ENCODE measurements at regions not wholly inside any gene's neighbourhood (a gene's known extent, or its start where the extent isn't known, plus 50 kb on each side); places are given as distances from the start of the nearest gene placed in this dataset.
"Not testable (repeated sequence)": the region's sequence is repeated elsewhere in the genome, so short reads cannot be mapped to it uniquely, and the experiment has no call there.

DNA sequence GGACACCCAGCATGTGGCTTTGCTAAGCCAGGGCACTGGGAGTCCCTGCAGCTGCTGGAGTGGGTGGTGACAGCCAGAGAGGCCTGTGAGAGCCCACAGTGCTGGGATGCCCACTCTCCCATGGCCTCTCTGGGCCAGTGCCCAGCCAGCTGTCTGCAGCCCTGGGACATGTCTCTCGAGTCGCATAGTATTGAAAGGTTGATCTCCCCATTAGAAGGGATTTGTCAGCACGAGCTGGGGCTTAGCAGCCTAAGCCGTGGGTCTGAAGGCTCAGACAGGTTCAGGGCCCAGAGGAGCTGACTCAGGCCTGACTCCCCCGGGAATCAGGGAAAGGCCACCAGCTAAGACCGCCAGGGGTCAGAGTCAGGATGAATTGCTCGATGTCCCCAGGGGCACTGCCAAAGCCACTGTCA is 53.5 kb downstream of the FOXD2 start:
- DNase-seq: no peak

DNA sequence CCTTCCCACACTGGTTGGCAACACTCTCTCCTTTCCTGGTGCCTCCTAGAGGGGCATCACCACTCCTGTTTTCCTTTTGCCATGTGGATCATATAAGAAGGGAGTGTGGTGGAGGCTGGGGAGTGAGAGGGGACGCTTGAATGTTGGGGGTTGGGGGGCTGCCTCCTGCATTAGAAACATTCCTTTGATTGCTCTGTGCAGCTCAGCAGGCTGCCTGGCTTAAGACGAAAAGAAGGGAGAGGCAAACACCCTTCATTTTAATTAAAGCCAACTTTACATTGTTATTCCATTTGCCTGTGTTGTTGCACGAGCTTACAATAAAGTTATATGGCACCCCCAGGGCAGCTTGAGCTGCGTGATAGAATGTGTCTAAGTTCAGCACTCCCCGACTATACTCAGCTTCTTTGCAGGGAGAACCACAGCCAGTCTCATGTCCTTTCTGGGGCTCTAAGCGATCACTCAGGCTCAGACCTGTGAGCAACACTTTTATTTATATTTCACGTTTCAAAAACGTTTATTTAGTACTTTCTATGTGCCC is 57.4 kb downstream of the FOXD2 start:
- no peak for DNase-seq

- DNase-seq: no peak
Observed at GRCh38 chr1:47498551-47498950, 60.7 kb downstream of the FOXD2 start.

- no peak for DNase-seq
Observed at GRCh38 chr1:47501069-47501468, 63.2 kb downstream of the FOXD2 start.

DNA sequence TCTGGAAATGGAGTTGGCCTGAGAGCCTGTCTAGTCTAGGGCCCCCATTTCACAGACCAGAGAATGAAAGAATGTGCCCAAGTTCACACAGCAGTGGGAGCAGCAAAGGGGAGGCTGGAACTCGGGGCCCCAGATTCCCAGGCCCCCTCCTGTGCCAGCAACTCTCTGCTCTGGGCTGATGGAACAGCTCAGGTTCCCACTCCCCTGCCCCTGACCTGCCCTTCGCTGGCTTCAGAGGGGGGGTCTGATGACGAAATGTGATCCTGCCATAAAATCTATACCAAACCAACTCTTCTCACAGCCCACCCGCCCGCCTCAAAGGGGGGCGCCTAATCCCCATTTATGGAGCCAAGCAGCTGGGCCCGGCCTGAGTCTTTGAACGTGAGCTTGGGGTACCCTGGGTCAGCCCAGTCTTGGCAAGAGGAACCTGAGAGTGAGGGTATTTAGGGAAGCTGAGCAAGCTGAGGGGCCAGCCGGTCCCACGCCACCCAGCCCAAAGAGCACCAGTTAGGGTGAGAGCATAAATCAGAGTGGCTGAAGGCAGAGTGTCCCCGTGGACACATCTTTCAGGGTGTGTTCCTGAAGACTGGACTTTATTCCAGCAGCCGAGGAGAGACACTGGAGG is 65.0 kb downstream of the FOXD2 start:
- no peak for DNase-seq

GRCh38 chr1:47504840-47505239 is 67.0 kb downstream of the FOXD2 start:
- not testable (repeated sequence) for DNase-seq

DNA sequence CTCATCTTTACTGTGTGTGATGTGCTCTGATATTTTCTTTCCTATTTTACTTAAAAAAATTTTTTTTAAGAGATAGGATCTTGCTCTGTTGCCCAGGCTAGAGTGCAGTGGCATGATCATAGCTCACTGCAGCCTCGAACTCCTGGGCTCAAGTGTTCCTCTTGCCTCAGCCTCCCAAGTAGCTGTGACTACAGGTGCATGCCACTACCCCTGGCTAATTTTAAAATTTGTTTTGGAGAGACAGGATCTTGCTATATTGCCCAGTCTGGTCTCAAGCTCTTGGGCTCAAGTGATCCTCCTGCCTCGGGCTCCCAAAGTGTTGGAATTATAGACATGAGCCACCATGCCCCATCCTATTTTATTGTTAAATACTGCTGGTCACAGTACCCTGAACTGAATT is 67.4 kb downstream of the FOXD2 start:
- DNase-seq: no peak

DNA sequence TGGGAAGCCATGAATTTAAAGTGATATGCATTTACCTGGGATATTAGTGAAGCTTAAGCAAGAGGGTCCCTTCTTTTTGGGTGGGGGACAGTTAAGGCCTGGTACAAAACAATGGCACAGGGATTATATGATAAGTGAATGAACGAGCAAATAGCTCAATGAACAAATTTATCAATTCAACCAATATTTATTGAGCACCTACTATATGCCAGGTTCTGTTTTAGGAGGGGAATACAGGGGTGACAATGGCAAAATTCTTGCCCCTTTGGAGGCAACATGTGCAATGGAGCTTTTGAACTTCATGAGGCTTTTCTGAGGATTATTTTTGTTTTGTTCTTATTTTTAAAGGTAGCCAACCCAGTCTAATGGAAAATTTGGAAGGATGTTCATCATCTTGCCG is 68.2 kb downstream of the FOXD2 start:
- no peak for DNase-seq

GRCh38 chr1:47507144-47507543 is 69.3 kb downstream of the FOXD2 start:
- no peak for DNase-seq

GRCh38 chr1:47507881-47508701 is 70.2 kb downstream of the FOXD2 start:
- peak; percentile 89 for DNase-seq

DNA sequence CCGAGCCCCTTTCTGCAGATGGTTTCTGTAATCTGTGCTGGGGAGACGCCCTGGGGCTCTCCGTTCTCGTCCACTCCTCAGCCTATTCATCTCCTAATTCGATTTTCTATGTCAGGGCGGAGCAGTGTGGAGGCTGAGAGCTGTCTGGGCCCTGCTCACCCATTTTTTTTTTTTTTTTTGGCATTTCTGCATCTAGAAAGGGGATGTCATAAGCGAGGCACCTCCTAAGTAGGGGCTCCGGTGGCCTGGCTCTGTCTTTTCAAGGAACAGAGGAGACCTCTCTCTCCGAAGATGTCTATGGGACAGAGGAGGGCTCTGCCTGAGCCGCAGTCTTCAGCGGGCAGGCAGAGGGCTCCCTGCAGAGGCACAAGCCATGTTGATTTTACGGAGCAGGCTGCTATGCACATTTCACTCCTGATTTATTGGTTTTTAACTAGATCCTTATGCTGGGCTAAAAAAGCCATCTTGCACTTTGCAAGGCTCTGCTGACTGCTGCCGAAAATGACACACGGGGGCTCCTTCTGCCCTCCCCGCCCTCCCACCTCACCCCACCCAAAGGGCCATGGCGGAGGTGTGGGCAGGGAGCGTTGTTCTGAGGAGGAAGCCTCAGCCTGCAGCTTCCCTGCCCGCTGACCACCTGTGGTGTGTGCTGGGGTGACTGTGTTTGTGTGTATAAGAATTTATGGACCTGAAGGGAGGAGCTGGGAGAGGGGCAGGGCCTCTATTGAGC is 71.0 kb downstream of the FOXD2 start:
- no peak for DNase-seq

GRCh38 chr1:47510282-47510811 is 72.5 kb downstream of the FOXD2 start:
- no peak for DNase-seq

DNA sequence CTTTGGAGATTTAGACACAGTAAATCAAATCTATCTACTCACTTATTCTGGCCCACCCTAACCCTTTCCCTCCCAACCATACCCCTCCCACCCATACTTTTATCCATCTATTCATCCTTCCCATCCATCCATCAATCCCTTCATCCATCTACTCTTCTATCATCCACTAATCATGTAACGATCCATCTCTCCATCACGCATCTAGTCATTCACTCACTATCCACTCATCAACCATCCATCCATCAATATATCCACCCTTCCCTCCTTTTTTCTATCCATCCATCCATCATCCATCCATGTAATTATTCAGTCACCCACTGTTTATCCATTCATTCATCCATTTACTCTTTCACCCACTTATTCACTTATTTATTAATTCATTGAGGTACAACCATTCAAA is 74.0 kb downstream of the FOXD2 start:
- DNase-seq: no peak

GRCh38 chr1:47513393-47513792 is 75.5 kb downstream of the FOXD2 start:
- DNase-seq: no peak

- no peak for DNase-seq
Observed at GRCh38 chr1:47514229-47514628, 76.4 kb downstream of the FOXD2 start.

DNA sequence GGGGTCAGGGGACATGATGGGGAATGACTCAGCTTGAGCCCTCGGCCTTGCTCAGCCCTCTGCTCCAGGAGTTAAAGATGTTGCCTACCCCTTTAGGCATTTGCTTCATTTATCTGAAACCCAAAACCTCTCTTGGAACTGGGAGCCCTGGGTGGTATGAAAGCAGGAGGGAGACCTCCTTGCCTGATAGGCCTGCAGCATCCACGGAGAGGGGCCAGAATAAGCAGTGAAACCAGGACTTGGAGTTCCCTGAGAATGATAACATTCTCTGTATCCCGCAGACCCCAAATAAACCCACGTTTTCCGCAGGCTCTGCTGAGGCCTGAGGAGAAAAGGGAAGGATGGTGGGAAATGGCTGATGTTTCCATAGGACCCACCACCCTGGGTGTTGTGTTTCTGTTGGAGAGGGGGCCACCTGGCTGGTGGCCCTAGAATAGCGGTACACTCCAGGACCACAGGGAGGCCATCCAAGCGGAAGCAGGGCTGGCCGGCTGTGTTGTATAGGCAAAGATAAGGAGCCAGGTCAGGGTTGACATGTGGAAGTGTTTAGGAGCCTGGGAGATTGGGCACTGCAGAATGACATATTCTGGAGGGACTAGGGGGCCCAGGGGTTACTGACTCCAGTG is 77.4 kb downstream of the FOXD2 start:
- no peak for DNase-seq

- no peak for DNase-seq
Observed at GRCh38 chr1:47517946-47518345, 80.1 kb downstream of the FOXD2 start.

DNA sequence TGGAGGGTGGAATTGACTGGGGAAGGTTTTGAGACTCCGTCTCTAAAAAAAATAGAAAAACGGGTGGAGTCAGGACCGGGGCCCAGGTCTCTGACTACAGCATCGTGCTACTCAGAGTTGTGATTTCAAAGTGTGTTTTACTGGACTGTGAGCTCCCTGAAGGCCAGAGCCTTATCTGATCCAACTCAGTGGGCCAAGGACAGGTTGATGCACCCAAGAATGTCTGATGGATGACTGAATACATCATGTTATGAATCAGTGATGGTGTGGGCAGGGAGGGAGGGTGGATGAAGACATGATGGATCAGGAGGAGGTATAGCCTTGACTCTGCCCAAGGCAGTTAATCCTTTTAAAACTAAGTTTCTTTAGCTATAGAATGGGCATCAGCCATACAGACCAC is 81.6 kb downstream of the FOXD2 start:
- no peak for DNase-seq

DNA sequence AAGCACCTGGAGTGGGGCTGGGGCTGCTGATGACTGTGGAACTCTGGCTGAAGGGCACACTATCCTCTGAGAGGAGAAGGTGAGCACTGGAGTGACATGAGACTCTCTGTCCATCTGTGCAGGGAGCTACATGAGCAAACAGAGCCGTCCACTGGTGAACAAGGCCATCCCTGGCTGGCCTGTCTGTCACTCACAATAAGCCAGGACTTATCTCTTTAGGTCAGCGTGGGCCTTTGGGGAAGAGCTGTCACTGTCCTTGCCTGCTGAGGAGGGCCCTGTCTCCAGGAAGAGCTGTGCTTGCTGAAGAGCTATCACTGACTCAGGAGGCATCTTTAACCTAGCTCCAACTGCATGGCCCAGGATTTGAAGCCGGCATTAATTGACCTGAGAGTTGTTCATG is 82.1 kb downstream of the FOXD2 start:
- DNase-seq: no peak

DNA sequence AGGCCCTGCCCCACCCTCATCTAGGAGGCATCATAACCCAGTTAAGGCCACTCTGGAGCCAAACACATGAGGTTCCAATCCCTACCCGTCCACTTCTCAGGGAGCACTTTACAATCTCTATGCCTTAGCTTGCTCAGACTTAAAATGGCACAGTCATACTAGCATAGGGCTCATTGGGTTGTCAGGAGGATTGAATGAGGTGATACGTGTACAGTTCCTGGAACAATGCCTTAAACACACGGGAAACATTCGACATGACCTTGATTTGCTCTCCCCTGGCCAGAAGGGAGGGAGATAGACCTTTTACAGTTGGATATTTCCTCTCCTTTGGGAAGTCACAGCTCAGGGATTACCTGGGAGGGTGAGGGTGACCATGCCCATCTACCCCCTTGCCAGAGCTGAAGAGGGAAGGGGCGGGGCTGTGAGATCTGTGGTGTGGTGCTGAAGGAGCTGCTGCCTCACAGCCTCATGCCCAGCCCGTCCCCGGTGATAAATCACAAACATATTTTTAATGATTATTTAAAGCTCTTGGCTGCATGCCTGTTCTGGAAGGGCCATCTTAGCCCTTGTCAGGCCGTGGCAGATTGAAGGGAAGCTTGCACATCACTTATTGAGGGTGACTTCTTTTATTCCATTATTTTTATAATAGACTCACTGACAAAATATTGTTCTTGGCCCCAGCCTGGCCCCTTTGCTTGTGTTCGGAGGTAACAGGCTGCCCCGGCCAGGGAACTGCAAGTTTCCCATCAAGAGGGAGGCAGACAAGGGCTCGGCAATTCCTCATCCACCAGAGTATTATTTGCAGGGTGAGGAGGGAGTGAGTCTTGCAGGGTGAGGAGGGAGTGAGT is 83.4 kb downstream of the FOXD2 start:
- no peak for DNase-seq

Measured in right kidney (tissue), 1 donor.